ENCODE measurements at regions not wholly inside any gene's neighbourhood (a gene's known extent, or its start where the extent isn't known, plus 50 kb on each side); places are given as distances from the start of the nearest gene placed in this dataset.
"Not testable (repeated sequence)": the region's sequence is repeated elsewhere in the genome, so short reads cannot be mapped to it uniquely, and the experiment has no call there.

DNA sequence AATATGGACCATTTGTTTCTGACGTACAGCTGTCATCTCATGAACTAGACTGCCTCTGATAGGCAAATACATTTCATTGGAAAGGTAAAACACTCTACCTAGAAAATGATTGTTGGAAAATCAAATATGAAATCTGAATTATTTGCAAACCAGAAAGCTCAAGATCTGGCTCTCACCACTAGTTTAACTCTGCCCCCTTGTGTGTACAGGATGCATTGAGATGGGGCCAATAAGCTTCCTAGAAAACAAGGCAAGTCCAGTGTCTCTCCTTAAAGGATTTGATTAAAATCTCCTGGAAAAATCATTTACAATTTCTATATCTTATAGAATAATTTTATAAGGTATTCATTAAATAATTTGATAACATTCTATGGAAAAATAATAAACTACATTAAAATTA lies 311.9 kb upstream of the ANKH start:
- peak in 1 of 2 experiments; percentile 27 for DNase-seq

GRCh38 chr5:15170173-15170572 lies 298.6 kb upstream of the ANKH start:
- DNase-seq: no peak

GRCh38 chr5:15168358-15168757 lies 296.8 kb upstream of the ANKH start:
- DNase-seq: no peak

- DNase-seq: no peak
Observed at GRCh38 chr5:15160091-15160490, 288.5 kb upstream of the ANKH start.

- no peak for DNase-seq
Observed at GRCh38 chr5:15159606-15160005, 288.0 kb upstream of the ANKH start.

- no peak for DNase-seq
Observed at GRCh38 chr5:15142458-15142857, 270.9 kb upstream of the ANKH start.

- no peak for DNase-seq
Observed at GRCh38 chr5:15137414-15137813, 265.8 kb upstream of the ANKH start.

DNA sequence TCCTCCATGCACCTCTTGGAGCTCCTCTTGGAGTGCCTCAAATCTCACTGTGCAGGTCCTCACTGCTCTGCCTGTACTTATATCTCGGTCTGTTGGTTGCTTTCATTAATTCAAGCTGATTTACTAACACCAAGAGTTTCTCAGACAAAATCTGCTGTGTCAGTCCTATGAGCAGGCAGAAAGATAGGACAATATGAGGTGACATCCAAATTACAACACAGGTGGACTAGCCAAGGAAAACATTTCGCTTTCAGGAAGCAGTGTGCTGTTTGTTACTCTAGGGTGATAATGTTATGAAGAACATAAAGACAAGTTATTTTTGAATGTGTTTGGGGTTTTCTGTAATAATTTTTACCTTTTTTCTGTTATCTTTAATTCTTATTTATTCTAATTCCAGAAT lies 264.1 kb upstream of the ANKH start:
- DNase-seq: no peak

- no peak for DNase-seq
Observed at GRCh38 chr5:15133456-15133965, 261.9 kb upstream of the ANKH start.

- DNase-seq: no peak
Observed at GRCh38 chr5:15132816-15133405, 261.3 kb upstream of the ANKH start.

- no peak for DNase-seq
Observed at GRCh38 chr5:15131909-15132308, 260.3 kb upstream of the ANKH start.

GRCh38 chr5:15124871-15125568 lies 253.4 kb upstream of the ANKH start:
- peak in 1 of 2 experiments; percentile 13 for DNase-seq

DNA sequence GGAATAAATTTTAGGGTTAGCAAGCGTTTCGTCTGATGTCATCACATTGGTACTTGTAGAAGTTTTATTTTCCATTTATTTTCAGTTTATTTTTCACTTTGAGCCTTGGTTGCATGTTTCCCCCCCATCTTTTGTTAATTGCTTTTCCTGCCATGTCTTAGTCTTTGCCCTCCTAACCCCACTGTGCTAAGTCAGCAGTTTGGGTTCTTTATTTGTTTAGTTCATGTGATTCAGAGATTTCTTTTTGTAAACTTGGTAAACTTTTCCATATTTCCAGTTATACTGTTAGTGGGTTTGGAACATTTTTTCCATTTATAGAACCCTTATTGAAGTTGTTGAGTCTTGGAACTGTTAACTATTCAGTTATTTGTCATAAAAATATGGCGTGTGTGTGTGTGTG lies 252.9 kb upstream of the ANKH start:
- no peak for DNase-seq

DNA sequence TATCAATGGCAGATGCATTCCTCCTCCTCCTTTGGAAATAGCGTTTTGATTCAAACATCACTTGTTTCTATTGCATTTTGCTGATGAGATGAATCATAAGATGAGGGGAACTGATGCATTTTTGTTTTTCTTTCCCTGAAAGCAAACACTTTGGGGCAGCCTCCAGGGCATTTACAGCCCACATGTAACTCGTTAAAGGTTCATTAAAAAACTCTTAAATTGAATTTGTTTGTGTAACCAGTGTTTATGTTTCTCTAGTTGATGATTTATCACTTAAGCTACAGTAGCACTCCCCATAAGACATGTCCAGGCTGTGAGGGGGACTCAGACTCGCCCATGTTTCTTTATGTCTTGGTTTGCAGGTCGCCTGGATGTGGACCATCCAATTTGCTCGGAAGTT lies 246.1 kb upstream of the ANKH start:
- DNase-seq: no peak

DNA sequence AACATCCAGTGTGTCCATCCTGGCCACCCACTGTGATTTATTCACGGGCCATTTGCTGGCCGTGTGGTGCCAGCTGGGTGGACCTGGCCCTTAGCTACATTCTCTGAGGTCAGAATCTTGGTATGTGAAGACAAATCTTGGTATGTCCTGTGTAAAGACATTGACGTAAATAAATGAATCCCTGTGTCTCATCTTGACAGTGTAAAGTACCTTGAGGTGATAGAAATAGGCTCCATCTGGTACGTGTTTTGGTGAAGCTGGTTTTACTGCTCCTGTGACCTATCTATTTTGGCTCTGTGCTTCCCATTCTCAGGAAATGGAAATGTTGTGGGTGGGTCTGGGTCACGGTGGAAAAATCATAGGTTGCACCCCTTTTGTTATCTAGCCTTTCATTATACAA lies 245.4 kb upstream of the ANKH start:
- no peak for DNase-seq

DNA sequence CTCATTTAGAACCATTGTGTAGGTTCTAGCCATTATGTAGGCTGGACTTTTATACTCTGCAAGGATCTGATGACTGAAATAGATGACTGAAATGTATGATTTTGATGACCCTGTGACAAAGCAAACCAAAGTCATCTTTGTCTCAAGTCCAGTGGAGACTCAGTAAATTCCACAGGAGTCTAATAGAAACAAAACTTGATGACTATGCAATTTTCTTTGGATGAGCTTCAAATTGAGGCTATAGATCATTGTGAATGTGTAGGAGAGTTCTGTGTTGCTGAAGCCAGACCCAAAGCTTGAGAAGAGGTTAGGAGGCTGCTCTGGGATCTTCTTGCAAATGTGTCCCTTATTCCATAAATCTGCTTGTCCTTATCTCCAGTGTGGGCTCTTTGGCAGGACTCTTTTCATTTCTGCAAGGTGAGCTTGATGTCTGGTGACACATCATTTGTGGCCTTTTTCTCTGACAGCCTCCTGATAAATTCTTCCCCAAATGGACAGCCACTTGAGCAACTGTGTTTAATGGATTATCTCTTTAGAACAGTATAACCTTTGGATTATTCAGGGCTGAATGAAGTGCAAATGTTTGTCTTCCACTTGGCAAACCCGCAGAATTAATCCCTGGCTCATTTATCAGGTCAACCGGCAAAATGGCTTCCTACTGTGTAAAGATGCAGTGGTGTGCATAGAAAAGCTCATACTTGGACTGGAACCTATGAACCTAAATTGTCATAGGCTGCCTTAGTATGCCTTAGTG lies 235.1 kb upstream of the ANKH start:
- no peak for DNase-seq

DNA sequence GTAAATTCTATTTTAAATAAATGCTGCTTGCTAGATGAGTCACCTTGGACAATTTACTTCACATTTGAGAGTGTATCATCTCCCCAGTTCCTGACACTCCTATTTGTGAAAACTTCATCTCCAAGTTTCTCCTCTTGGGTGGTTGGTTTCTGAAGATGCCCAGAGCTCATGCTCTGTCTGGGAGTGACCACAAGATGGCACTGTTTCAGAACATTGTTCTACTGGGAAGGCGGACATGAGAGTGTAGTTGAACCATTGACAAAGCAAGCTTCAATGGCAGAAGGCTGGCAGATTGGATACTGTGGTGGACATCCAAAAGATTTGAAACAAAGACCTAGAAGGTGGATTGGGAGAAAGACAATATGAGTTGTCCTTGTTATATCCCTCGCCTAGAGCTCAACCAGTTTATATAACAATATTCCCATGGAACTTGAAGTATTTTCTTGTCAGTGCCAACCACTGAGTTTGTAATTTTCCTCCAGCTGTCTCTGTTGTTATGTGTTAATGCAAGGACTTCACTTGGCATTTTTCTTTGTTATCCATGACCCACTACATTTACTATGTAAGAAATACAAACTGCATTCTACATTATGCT lies 234.3 kb upstream of the ANKH start:
- DNase-seq: peak; percentile 43 to 85

- DNase-seq: no peak
Observed at GRCh38 chr5:15103864-15104263, 232.3 kb upstream of the ANKH start.

DNA sequence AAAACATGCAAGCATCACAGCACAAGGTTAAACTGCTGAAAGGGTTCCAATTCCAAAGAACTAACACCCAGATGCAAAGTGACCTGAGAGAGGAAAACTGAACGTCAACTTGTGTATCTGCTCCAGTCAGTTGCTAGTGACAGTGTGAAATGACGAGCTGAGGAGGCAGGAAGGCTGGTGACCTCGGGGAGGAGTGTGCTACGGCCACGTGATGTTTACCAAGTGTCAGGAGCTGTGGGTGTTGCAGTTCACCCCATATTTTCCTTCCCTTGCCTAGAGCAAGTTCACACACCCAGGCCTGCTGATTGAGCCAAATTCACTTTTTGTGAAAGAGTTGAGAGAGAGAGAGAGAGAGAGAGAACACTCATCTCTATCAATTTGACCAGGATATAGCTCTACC lies 231.6 kb upstream of the ANKH start:
- DNase-seq: no peak

GRCh38 chr5:15097552-15097951 lies 226.0 kb upstream of the ANKH start:
- no peak for DNase-seq

GRCh38 chr5:15096686-15097085 lies 225.1 kb upstream of the ANKH start:
- not testable (repeated sequence) for DNase-seq

GRCh38 chr5:15092801-15093200 lies 221.2 kb upstream of the ANKH start:
- no peak for DNase-seq

DNA sequence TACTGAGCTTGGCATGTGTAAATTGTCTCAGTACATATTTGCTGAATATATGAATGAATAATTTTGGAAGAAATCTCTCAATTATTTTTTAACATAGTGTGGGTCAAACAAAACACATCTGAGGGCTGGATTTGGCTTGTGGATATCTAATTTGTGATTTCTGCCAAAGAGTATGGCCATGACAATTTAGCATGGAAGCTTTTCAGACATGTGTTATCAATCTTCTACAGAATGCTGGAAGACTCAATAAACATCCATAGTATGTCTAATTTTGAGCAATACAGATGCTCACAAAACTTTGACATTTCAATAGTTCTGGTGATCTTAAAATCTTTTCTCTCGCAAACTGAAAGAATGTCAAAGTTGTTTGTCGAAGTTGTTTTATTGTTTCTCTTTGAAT lies 214.1 kb upstream of the ANKH start:
- no peak for DNase-seq

GRCh38 chr5:15082096-15082495 lies 210.5 kb upstream of the ANKH start:
- no peak for DNase-seq
